ENCODE measurements at regions not wholly inside any gene's neighbourhood (a gene's known extent, or its start where the extent isn't known, plus 50 kb on each side); places are given as distances from the start of the nearest gene placed in this dataset.

GRCh38 chr14:89586258-89587135 lies 169.5 kb upstream of the FOXN3 start:
- H3K4me1 ChIP-seq = peaks cover 0 to 33% (median 5%) of the 10 kb centered on the region in 12 donors
- 92 to 94% (median 93%) methylated on average over 5 of the region's 5 CpGs for WGBS, 4 donors
- intact Hi-C loops (cut with DNase I) = no loop called here
- H3K36me3 ChIP-seq = no peaks in the 10 kb centered on the region
- TF ChIP-seq POLR2A (IDR thresholded peaks at IDR 0.05) (no peak), CTCF (IDR thresholded peaks at IDR 0.05) (no peak)
- ATAC-seq (peak in 1 of 4 donors; percentile 38), DNase-seq (no peak)
- peaks cover 0 to 1% (median 0%) of the 10 kb centered on the region in 12 donors for H3K9me3 ChIP-seq
- no peaks in the 10 kb centered on the region for H3K27me3 ChIP-seq
- H3K4me3 ChIP-seq = no peak overlapping the region
- H3K27ac ChIP-seq = peak overlapping the region in 1 of 12 donors; percentile 46

GRCh38 chr14:89578156-89578555 lies 161.1 kb upstream of the FOXN3 start:
- intact Hi-C loops (cut with DNase I) = loop anchor here in 1 of 10 donors (5.0 kb wide), 1 partner anchor 39 kb away; no protein-coding TSS in a partner anchor
- 56 to 80% (median 72%) methylated on average over 4 of the region's 4 CpGs for WGBS, 4 donors
- Histone ChIP-seq H3K4me3 (no peak overlapping the region), H3K27ac (peak overlapping the region in 1 of 12 donors; percentile 66), H3K4me1 (peaks cover 0 to 49% (median 25%) of the 10 kb centered on the region in 12 donors), H3K27me3 (no peaks in the 10 kb centered on the region), H3K36me3 (peaks cover 0 to 7% (median 0%) of the 10 kb centered on the region in 9 donors), H3K9me3 (no peaks in the 10 kb centered on the region)
- TF ChIP-seq POLR2A (IDR thresholded peaks at IDR 0.05) = no peak
- no peak for TF ChIP-seq CTCF (IDR thresholded peaks at IDR 0.05)
- ATAC-seq (peak in 3 of 4 donors; percentile 31 to 82 (median 57)), DNase-seq (no peak)

- H3K27ac ChIP-seq = no peak overlapping the region
- no peak for ATAC-seq
- no peak overlapping the region for H3K4me3 ChIP-seq
- 69 to 80% (median 74%) methylated on average over 8 of the region's 8 CpGs for WGBS, 4 donors
- H3K9me3 ChIP-seq = no peaks in the 10 kb centered on the region
- intact Hi-C loops (cut with DNase I) = loop anchor here in 1 of 10 donors (5.0 kb wide), 1 partner anchor 40 kb away; no protein-coding TSS in a partner anchor
- H3K27me3 ChIP-seq = no peaks in the 10 kb centered on the region
- peaks cover 9 to 58% (median 35%) of the 10 kb centered on the region in 12 donors for H3K4me1 ChIP-seq
- TF ChIP-seq POLR2A (IDR thresholded peaks at IDR 0.05) (no peak), CTCF (IDR thresholded peaks at IDR 0.05) (no peak)
- peaks cover 0 to 7% (median 0%) of the 10 kb centered on the region in 9 donors for H3K36me3 ChIP-seq
- no peak for DNase-seq
These were observed 159.9 kb upstream of the FOXN3 start for GRCh38 chr14:89576960-89577359.

Measured in heart left ventricle (tissue), 16 donors.